GM12873 (cell line): ENCODE measurements at regions not wholly inside any gene's neighbourhood (a gene's known extent, or its start where the extent isn't known, plus 50 kb on each side); places are given as distances from the start of the nearest gene placed in this dataset.

Experiments
- TF ChIP-seq, protein P1 (sequence below): IDR thresholded peaks from 2 replicates; pipeline ENCODE4 v1.5.1; 2012; ENCODE audit warnings: low read depth, mild to moderate bottlenecking, moderate library complexity, low read length, control low read depth; ENCODE audit not compliant: insufficient read depth; ENCODE audit errors: missing control alignments

DNA sequence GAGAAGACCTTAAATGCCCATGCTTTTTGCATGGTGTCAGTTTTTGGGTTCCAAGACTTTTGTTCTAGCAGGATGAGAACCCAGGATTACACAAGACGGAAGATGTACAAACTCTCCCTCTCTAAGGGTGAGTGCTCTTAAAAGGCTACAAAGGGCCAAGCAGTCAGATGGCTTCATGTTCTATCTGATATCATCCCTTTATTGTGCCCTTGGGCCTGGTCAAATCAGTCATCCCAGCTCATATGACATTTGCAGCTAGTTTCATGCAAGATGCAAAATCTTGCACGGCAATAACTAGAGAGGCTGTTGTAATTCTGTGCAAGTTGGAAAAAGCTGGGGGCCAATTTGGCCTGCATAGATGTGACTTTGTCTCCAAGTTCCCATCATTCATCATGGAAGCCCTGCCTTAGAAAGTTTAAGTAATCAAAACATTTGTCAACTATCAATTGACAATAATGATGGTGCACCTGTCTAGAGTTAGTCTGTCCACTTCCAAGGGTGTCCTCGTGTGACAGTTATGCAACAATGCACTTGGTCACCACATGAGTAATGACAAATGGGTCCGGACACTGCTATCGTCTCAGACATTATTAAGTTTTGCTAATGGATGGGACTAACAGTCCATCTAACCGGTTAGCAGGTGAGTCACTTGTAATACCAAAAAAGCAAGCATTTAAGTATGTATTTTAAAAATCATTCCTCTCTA, 58.6 kb upstream of the ZFHX3 start:
- TF ChIP-seq, protein P1, sequence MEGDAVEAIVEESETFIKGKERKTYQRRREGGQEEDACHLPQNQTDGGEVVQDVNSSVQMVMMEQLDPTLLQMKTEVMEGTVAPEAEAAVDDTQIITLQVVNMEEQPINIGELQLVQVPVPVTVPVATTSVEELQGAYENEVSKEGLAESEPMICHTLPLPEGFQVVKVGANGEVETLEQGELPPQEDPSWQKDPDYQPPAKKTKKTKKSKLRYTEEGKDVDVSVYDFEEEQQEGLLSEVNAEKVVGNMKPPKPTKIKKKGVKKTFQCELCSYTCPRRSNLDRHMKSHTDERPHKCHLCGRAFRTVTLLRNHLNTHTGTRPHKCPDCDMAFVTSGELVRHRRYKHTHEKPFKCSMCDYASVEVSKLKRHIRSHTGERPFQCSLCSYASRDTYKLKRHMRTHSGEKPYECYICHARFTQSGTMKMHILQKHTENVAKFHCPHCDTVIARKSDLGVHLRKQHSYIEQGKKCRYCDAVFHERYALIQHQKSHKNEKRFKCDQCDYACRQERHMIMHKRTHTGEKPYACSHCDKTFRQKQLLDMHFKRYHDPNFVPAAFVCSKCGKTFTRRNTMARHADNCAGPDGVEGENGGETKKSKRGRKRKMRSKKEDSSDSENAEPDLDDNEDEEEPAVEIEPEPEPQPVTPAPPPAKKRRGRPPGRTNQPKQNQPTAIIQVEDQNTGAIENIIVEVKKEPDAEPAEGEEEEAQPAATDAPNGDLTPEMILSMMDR, result no peak

DNA sequence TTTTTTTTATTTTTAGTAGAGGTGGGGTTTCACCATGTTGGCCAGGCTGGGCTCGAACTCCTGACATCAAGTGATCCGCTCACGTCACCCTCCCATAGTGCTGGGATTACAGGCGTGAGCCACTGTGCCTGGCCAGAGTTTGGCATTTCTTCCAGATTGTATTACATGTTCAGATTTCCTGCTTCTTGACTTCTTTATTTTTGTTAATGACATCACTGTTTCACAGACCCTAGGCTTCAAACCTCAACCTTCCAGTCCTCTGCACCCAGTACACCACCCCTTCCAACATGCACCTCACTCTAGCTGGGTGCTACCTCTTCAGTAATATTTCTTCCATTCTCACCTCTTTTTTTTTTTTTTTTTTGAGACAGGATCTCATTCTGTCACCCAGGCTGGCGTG, 53.6 kb upstream of the ZFHX3 start:
- TF ChIP-seq, protein P1, result no peak
